NCI-H1105 treated with DMSO at 0.1 percent for 48 hours (cell line): ENCODE measurements at regions not wholly inside any gene's neighbourhood (a gene's known extent, or its start where the extent isn't known, plus 50 kb on each side); places are given as distances from the start of the nearest gene placed in this dataset.
"Not testable (repeated sequence)": the region's sequence is repeated elsewhere in the genome, so short reads cannot be mapped to it uniquely, and the experiment has no call there.

ENCODE experiments used
- DNase-seq: peaks from one replicate; lab custom pipeline; 2025; lab: John Stamatoyannopoulos, UW

DNA sequence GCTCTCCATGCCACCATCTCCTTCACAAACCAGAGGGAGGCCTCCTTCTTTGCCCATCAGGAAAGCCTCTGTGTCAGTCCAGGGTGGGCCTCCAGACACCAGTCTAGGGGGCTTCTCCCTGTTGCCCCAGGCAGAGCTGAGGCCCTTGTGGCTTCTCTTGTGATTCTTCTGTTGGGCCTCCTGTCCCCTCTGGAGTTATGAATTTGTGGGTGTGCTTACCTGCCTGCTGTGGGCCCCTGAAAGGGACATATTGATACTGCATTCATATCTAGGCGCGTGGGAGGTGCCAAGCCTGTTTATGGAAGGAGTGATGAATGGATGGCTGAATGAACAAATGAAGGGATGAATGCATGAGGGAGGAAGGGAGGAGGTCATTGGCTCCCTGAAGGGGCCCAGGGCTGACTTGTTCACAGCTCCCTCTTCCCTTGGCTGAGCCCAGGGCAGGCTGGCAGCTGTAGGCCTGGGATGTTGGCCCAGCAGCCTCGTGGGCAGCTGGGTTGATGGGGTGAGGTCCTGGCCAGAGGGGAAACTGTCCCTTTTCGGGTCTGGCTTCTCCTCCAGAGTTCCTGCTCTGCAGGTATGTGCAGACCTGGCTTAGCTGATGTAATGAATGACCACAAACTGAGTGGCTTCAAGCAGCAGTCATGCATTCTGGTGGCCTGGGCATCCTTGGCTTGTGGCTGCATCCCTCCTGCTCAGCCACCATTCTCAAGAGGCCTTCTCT is 195.4 kb downstream of the GOLGA6L6 start:
- DNase-seq: no peak

GRCh38 chr15:20345401-20345958 is 196.1 kb downstream of the GOLGA6L6 start:
- no peak for DNase-seq

- DNase-seq: no peak
Observed at GRCh38 chr15:20344601-20345400, 196.8 kb downstream of the GOLGA6L6 start.

- not testable (repeated sequence) for DNase-seq
Observed at GRCh38 chr15:20343395-20344211, 198.0 kb downstream of the GOLGA6L6 start.

DNA sequence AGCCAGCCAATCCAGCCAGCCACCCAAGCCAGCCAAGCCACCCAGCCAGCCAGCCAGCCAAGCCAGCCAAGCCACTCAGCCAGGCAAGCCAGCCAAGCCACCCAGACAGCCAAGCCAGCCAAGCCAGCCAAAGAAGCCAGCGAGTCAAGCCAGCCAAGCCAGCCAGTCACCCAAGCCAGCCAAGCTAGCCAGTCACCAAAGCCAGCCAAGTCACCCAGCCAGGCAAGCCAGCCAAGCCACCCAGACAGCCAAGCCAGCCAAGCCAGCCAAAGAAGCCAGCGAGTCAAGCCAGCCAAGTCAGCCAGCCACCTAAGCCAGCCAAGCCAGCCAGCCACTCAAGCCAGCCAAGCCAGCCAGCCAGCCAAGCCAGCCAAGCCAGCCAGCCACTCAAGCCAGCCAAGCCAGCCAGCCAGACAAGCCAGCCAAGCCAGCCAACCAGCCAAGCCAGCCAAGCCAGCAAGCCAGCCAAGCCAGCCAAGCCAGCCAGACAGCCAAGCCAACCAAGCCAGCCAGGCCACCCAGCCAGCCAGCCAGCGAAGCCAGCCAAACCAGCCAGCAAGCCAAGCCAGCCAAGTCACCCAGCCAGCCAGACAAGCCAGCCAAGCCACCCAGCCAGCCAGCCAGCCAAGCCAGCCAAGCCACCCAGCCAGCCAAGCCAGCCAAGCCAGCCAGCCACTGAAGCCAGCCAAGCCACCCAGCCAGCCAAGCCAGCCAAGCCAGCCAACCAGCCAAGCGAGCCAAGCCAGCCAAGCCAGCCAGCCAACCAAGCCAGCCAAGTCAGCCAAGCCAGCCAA is 198.8 kb downstream of the GOLGA6L6 start:
- DNase-seq: not testable (repeated sequence)

GRCh38 chr15:20341901-20342600 is 199.5 kb downstream of the GOLGA6L6 start:
- DNase-seq: no peak

GRCh38 chr15:20340931-20341661 is 200.5 kb downstream of the GOLGA6L6 start:
- no peak for DNase-seq

GRCh38 chr15:20340331-20340811 is 201.2 kb downstream of the GOLGA6L6 start:
- DNase-seq: no peak

DNA sequence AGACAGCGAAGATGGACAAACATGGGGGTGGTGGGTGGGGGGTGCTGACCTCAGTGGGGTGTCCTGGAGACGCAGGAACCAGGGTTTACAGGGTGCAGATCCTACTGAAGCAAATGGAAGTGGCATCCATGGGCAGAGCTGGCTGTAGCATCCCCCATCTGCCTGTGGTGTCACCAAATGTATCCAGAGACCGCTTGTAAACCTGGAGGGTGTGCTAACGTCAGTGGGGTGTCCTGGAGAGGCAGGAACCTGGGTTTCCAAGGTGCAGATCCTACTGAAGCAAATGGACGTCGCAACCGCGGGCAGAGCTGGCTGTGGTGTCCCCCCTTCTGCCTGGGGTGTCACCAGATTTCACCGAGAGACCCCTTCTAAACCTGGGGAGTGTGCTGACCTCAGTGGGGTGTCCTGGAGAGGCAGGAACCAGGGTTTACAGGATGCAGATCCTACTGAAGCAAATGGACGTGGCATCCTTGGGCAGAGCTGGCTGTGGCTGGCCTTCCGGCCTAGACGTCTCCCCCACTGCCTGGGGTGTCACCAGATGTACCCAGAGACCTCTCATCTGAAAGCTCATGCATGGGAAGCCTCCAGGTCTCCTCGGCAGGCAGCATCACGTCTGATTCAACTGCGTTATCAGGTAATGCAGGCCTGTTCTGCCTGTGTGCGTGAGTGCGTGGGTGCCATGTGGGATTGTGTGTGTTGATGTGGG is 202.4 kb downstream of the GOLGA6L6 start:
- not testable (repeated sequence) for DNase-seq

GRCh38 chr15:20338671-20339070 is 202.9 kb downstream of the GOLGA6L6 start:
- not testable (repeated sequence) for DNase-seq

DNA sequence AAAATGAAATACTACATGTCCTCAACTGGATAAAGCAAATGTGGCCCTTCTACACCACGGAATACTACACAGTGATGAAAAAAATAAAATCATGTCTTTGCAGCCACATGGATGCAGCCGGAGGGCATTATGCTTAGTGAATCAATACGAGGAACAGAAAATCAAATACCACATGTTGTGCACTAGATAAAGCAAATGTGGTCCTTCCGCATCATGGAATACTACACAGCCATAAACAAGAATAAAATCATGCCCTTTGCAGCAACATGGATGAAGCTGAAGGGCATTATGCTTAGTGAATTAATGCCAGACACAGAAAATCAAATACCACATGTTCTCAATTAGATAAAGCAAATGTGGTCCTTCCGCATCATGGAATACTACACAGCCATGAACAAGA is 204.4 kb downstream of the GOLGA6L6 start:
- not testable (repeated sequence) for DNase-seq

DNA sequence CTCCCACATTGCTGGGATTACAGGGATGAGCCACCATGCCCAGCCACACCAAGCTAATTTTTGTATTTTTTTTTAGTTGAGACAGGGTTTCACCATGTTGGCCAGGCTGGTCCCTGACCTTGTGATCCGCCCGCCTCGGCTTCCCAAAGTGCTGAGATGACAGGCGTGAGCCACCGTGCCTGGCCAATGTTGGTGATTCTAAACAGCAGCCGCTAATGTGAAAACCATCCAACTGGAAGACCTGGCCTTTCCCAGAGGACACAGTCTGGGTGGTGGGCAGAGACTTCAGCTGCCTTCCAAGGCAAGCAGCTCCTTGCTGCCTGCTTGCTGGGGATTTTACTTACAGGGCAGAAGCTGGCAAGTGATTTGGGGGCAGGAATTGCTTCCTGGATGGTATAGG is 207.1 kb downstream of the GOLGA6L6 start:
- DNase-seq: not testable (repeated sequence)

DNA sequence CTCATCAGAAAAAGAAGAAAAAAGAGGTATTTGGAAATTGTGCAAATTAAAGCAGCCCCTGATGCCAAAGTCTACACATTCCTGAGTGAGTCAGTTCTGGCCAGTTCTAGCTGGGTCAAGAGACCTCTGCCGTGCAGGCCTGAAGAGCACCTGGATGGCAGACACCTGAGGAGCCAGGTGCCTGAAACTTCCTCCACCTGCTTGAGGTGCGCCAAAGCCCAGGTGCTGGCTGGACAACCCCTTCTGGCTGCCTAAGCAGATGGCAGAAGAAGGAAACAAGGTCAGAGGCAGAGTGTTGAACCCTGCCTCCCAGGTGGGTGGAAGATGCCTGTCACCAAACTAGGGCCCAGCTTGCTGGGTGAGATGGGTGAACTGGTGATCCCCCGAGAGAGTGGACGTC is 215.8 kb downstream of the GOLGA6L6 start:
- DNase-seq: not testable (repeated sequence)

GRCh38 chr15:20317132-20317531 is 224.5 kb downstream of the GOLGA6L6 start:
- DNase-seq: not testable (repeated sequence)

DNA sequence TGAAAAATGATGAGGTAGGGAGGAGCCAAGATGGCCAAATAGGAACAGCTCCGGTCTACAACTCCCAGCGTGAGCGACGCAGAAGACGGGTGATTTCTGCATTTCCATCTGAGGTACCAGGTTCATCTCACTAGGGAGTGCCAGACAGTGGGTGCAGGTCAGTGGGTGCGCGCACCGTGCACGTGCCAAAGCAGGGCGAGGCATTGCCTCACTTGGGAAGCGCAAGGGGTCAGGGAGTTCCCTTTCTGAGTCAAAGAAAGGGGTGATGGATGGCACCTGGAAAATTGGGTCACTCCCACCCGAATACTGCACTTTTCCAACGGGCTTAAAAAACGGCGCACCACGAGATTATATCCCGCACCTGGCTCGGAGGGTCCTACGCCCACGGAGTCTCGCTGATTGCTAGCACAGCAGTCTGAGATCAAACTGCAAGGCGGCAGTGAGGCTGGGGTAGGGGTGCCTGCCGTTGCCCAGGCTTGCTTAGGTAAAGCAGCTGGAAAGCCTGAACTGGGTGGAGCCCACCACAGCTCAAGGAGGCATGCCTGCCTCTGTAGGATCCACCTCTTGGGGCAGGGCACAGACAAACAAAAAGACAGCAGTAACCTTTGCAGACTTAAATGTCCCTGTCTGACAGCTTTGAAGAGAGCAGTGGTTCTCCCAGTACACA is 230.5 kb downstream of the GOLGA6L6 start:
- DNase-seq: not testable (repeated sequence)

- DNase-seq: no peak
Observed at GRCh38 chr15:20310603-20311002, 231.0 kb downstream of the GOLGA6L6 start.

DNA sequence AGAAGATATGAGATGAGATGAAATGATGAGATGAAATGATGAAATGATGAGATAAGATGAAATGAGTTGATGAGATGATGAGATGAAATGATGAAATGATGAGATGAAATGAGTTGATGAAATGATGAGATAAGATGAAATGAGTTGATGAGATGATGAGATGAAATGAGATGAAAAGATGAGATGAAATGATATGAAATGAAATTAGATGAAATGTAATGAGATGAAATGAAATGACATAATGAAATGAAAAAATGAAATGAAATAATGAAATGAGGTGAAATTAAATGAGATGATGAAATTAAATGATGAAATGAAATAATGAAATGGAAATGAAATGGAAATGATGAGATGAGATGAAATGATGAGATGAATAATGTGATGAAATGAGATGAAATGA is 231.6 kb downstream of the GOLGA6L6 start:
- not testable (repeated sequence) for DNase-seq

DNA sequence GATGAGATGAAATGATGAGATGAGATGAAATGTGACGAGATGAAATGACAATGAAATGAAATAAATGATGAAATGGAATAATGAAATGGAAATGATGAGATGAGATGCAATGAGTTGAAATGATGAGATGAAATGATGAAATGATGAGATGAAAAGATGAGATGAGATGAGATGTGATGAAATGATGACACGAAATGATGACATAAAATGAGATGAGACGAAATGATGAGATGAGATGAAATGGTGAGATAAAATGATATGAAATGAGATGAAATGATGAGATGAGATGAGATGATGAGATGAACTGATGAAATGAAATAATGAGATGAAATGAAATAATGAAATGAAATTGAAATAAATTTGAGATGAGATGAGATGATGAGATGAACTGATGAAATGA is 232.2 kb downstream of the GOLGA6L6 start:
- DNase-seq: not testable (repeated sequence)
